Body of pancreas (tissue), 4 donors: ENCODE measurements at regions not wholly inside any gene's neighbourhood (a gene's known extent, or its start where the extent isn't known, plus 50 kb on each side); places are given as distances from the start of the nearest gene placed in this dataset.

Experiments used
- ATAC-seq: fragments of 150-250 bp; one replicate; pipeline ENCODE4 v1.9.1; 2016
- DNase-seq, 4 donors: peaks; one replicate each; pipeline ENCODE4 v3.0.0-alpha.2; 2019
- H3K27ac ChIP-seq, 4 donors: fragments of 200-600 bp; sonication (generic); 1 replicate in 3 of 4; 2 replicates in 1 of 4; pipeline versions ENCODE4 v1.5.1 to v1.6.1; 2016 to 2019; ENCODE audit warnings: mild to moderate bottlenecking in 1 of 4, mixed read lengths in 1 of 4, moderate library complexity in 1 of 4
- H3K27me3 ChIP-seq, 2 donors: fragments of 200-600 bp; sonication (generic); one replicate each; pipeline ENCODE4 v1.6.0; 2016; ENCODE audit warnings: mild to moderate bottlenecking in 1 of 2
- H3K36me3 ChIP-seq, 2 donors: fragments of 200-600 bp; sonication (generic); replicated peaks in 1 of 2; 2 replicates each; pipeline ENCODE4 v1.5.1; 2016; ENCODE audit warnings: low read depth in 2 of 2; ENCODE audit not compliant: insufficient read depth in 1 of 2
- H3K4me1 ChIP-seq: fragments of 200-600 bp; sonication (generic); one replicate; pipeline ENCODE4 v1.6.0; 2016
- H3K4me3 ChIP-seq, 2 donors: fragments of 200-600 bp; sonication (generic); 1 replicate in 1 of 2; 2 replicates in 1 of 2; pipeline ENCODE4 v1.5.1; 2016 to 2019
- H3K9me3 ChIP-seq, 3 donors: fragments of 200-600 bp; sonication (generic); 1 replicate in 2 of 3; 2 replicates in 1 of 3; pipeline ENCODE4 v1.5.1; 2016
- POLR2A ChIP-seq, 3 donors: fragments of 450-650 bp; IDR thresholded peaks; one replicate each; pipeline ENCODE4 v1.6.1; 2016; ENCODE audit warnings: antibody characterized with exemption in 3 of 3, mild to moderate bottlenecking in 2 of 3
- WGBS, 2 donors: methylation state at CpG; one replicate each; pipeline ENCODE4 v1.1.5; 2017; 5-methylcytosine and 5-hydroxymethylcytosine counted together
- intact Hi-C: fragments of 100-400 bp; cut with DNase I; formaldehyde crosslinking; loops from one replicate; pipeline ENCODE4 v1.15.1; 2023
- TF ChIP-seq, protein P1 (sequence below), 7 experiments: fragments of 450-650 bp in 4 of 7; fragments of 200-600 bp in 3 of 7; sonication (generic) in 3 of 7; IDR thresholded peaks; one replicate each; pipeline ENCODE4 v1.5.1; 2016 to 2019; ENCODE audit warnings: antibody characterized with exemption in 7 of 7

DNA sequence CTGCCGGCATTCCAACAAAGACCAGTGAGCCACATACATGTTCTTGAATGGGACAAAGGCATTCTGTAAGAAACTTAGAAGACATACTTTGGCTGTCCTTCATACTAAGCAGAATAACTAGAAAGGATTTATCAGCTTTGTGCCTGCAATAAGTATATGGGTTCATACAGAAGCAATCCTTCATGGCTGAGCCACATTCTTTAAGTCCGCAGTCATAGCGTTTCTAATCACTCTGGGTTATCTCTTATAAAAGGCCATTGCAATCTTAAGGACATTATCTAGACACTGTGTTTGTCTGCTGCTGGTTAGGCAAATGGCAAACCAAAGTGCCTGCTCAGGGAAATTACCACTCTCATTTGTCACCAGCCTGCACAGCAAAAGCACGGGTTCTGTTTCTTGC, 488.4 kb downstream of the ACTR3B start:
- Histone ChIP-seq H3K36me3 (no peaks in the 10 kb centered on the region), H3K4me3 (no peak overlapping the region), H3K27me3 (no peaks in the 10 kb centered on the region), H3K4me1 (no peaks in the 10 kb centered on the region), H3K27ac (no peak overlapping the region), H3K9me3 (no peaks in the 10 kb centered on the region)
- no peak for ATAC-seq
- no peak for DNase-seq
- WGBS, 2 donors = 25 to 30% methylated on average over 4 of the region's 4 CpGs
- TF ChIP-seq, protein P1, sequence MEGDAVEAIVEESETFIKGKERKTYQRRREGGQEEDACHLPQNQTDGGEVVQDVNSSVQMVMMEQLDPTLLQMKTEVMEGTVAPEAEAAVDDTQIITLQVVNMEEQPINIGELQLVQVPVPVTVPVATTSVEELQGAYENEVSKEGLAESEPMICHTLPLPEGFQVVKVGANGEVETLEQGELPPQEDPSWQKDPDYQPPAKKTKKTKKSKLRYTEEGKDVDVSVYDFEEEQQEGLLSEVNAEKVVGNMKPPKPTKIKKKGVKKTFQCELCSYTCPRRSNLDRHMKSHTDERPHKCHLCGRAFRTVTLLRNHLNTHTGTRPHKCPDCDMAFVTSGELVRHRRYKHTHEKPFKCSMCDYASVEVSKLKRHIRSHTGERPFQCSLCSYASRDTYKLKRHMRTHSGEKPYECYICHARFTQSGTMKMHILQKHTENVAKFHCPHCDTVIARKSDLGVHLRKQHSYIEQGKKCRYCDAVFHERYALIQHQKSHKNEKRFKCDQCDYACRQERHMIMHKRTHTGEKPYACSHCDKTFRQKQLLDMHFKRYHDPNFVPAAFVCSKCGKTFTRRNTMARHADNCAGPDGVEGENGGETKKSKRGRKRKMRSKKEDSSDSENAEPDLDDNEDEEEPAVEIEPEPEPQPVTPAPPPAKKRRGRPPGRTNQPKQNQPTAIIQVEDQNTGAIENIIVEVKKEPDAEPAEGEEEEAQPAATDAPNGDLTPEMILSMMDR (IDR thresholded peaks at IDR 0.05) = no peak
- no peak for TF ChIP-seq POLR2A (IDR thresholded peaks at IDR 0.05)
- intact Hi-C loops = no loop called here

- no peaks in the 10 kb centered on the region for H3K36me3 ChIP-seq
- no peaks in the 10 kb centered on the region for H3K27me3 ChIP-seq
- no peak overlapping the region for H3K4me3 ChIP-seq
- H3K9me3 ChIP-seq = no peaks in the 10 kb centered on the region
- ATAC-seq (no peak), DNase-seq (no peak)
- no peak for TF ChIP-seq POLR2A (IDR thresholded peaks at IDR 0.05)
- TF ChIP-seq, protein P1 (IDR thresholded peaks at IDR 0.05) = no peak
- intact Hi-C loops = no loop called here
- H3K4me1 ChIP-seq = no peaks in the 10 kb centered on the region
- 69 to 72% methylated on average over 6 of the region's 6 CpGs for WGBS, 2 donors
- H3K27ac ChIP-seq = no peak overlapping the region
Observed at GRCh38 chr7:153258686-153259085, 499.1 kb downstream of the ACTR3B start.

DNA sequence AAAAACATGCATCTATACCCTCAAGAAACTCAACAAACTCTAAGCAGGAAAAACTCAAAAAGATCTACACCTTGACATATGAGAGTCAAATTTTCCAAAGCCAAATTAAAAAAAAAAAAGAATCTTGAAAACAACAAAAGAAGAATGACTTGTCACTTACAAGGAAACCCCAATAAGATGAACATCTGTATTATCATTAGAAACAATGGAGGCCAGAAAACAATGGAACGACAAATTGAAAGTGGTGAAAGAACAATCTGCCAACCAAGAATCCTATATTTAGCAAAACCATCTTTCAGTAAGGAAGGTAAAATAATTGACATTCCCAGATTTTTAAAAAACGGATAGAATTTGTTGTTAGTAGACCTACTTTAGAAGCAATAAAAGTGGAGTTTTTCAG, 516.8 kb downstream of the ACTR3B start:
- no peak for TF ChIP-seq POLR2A (IDR thresholded peaks at IDR 0.05)
- TF ChIP-seq, protein P1 (IDR thresholded peaks at IDR 0.05) = no peak
- H3K27me3 ChIP-seq = no peaks in the 10 kb centered on the region
- no peaks in the 10 kb centered on the region for H3K9me3 ChIP-seq
- H3K4me3 ChIP-seq = no peak overlapping the region
- intact Hi-C loops = no loop called here
- 87 to 92% methylated on average over 2 of the region's 2 CpGs for WGBS, 2 donors
- H3K36me3 ChIP-seq = no peaks in the 10 kb centered on the region
- ATAC-seq (no peak), DNase-seq (no peak)
- H3K4me1 ChIP-seq = no peaks in the 10 kb centered on the region
- H3K27ac ChIP-seq = no peak overlapping the region

DNA sequence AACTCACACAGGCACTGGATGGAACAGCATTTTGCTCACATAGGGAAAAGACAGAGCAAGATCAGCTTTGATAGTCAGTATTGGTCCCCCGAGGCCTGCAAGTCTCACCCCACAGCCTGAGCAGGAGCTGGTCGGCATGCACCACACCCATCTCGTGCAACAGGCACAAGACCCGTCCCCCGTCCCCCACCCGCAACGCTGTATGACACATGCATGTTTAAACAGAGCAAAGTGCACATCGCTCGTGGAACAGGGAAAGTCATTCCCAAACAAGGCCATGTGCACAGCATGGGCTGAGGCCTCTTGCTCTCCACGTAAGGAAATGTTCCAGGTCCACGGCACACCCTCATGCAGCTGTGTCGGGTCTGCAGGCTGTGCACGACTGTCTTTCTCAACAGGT, 527.2 kb downstream of the ACTR3B start:
- H3K9me3 ChIP-seq = no peaks in the 10 kb centered on the region
- no peak overlapping the region for H3K4me3 ChIP-seq
- no peak overlapping the region for H3K27ac ChIP-seq
- no peaks in the 10 kb centered on the region for H3K4me1 ChIP-seq
- H3K36me3 ChIP-seq = no peaks in the 10 kb centered on the region
- WGBS, 2 donors = 83 to 86% methylated on average over 11 to 13 of the region's 13 CpGs
- no peaks in the 10 kb centered on the region for H3K27me3 ChIP-seq
- TF ChIP-seq, protein P1 (IDR thresholded peaks at IDR 0.05) = no peak
- TF ChIP-seq POLR2A (IDR thresholded peaks at IDR 0.05) = no peak
- ATAC-seq (no peak), DNase-seq (no peak)
- intact Hi-C loops = no loop called here

- no peaks in the 10 kb centered on the region for H3K9me3 ChIP-seq
- DNase-seq = no peak
Observed at GRCh38 chr7:153290066-153290465, 530.5 kb downstream of the ACTR3B start.

More at GRCh38 chr7:153290066-153290465, 530.5 kb downstream of the ACTR3B start:
- TF ChIP-seq POLR2A (IDR thresholded peaks at IDR 0.05) = no peak
- TF ChIP-seq, protein P1 (IDR thresholded peaks at IDR 0.05) = no peak
- no peaks in the 10 kb centered on the region for H3K4me1 ChIP-seq
- intact Hi-C loops = no loop called here
- no peaks in the 10 kb centered on the region for H3K27me3 ChIP-seq
- H3K27ac ChIP-seq = no peak overlapping the region
- no peak overlapping the region for H3K4me3 ChIP-seq
- 54 to 82% methylated on average over 2 to 4 of the region's 4 CpGs for WGBS, 2 donors
- ATAC-seq = no peak
- no peaks in the 10 kb centered on the region for H3K36me3 ChIP-seq
